Hepatocyte (in vitro differentiated cells): ENCODE measurements at regions not wholly inside any gene's neighbourhood (a gene's known extent, or its start where the extent isn't known, plus 50 kb on each side); places are given as distances from the start of the nearest gene placed in this dataset.

Experiments used
- DNase-seq: peaks from one replicate; pipeline ENCODE4 v3.0.0-alpha.2; 2016; ENCODE audit warnings: low spot score
- H2AFZ ChIP-seq: fragments of 200-600 bp; sonication (generic); 2 replicates; pipeline ENCODE4 v1.6.0; 2016; ENCODE audit warnings: antibody characterized with exemption, mild to moderate bottlenecking
- H3K27ac ChIP-seq: fragments of 200-600 bp; sonication (generic); 2 replicates; pipeline ENCODE4 v1.5.1; 2016; ENCODE audit warnings: mild to moderate bottlenecking
- H3K27me3 ChIP-seq: fragments of 200-600 bp; sonication (generic); 2 replicates; pipeline ENCODE4 v1.6.1; 2016
- H3K36me3 ChIP-seq: fragments of 200-600 bp; sonication (generic); replicated peaks from 2 replicates; pipeline ENCODE4 v1.5.1; 2016; ENCODE audit warnings: low read depth; ENCODE audit not compliant: insufficient read depth
- H3K4me1 ChIP-seq: fragments of 200-600 bp; sonication (generic); 2 replicates; pipeline ENCODE4 v1.5.1; 2016; ENCODE audit warnings: mild to moderate bottlenecking, moderate library complexity; ENCODE audit not compliant: insufficient read depth
- H3K4me2 ChIP-seq: fragments of 200-600 bp; sonication (generic); 2 replicates; pipeline ENCODE4 v1.6.0; 2016
- H3K4me3 ChIP-seq: fragments of 200-600 bp; sonication (generic); 2 replicates; pipeline ENCODE4 v1.5.1; 2016; ENCODE audit warnings: mild to moderate bottlenecking
- H3K79me2 ChIP-seq: fragments of 200-600 bp; sonication (generic); 2 replicates; pipeline ENCODE4 v1.6.0; 2017; ENCODE audit warnings: mild to moderate bottlenecking
- H3K9me2 ChIP-seq: fragments of 200-600 bp; sonication (generic); replicated peaks from 2 replicates; pipeline ENCODE4 v1.6.0; 2017; ENCODE audit warnings: mild to moderate bottlenecking; ENCODE audit not compliant: insufficient read depth
- H3K9me3 ChIP-seq: fragments of 200-600 bp; sonication (generic); 2 replicates; pipeline ENCODE4 v1.5.1; 2016; ENCODE audit warnings: low read depth, mild to moderate bottlenecking
- H4K20me1 ChIP-seq: fragments of 200-600 bp; sonication (generic); 2 replicates; pipeline ENCODE4 v1.6.0; 2016; ENCODE audit warnings: mild to moderate bottlenecking; ENCODE audit not compliant: insufficient read depth, poor library complexity, severe bottlenecking
- CTCF ChIP-seq: fragments of 200-600 bp; sonication (generic); IDR thresholded peaks from 2 replicates; pipeline ENCODE4 v1.5.1; 2016; ENCODE audit warnings: antibody characterized with exemption, mild to moderate bottlenecking; ENCODE audit not compliant: poor library complexity
- EZH2 ChIP-seq: fragments of 200-600 bp; sonication (generic); IDR thresholded peaks from 2 replicates; pipeline ENCODE4 v1.6.1; 2016; ENCODE audit warnings: antibody characterized with exemption, mild to moderate bottlenecking, borderline replicate concordance
- EZH2phosphoT487 ChIP-seq: fragments of 200-600 bp; sonication (generic); IDR thresholded peaks from one replicate; pipeline ENCODE4 v1.6.1; 2018; ENCODE audit warnings: antibody characterized with exemption, mild to moderate bottlenecking, low read depth, moderate library complexity; ENCODE audit not compliant: unreplicated experiment, severe bottlenecking
- WGBS: methylation state at CpG from one replicate; pipeline ENCODE4 v1.1.6; 2016; ENCODE audit warnings: low lambda C conversion rate; ENCODE audit errors: missing lambda C conversion rate; 5-methylcytosine and 5-hydroxymethylcytosine counted together

- H3K27me3 ChIP-seq: no peaks in the 10 kb centered on the region
- H3K9me3 ChIP-seq: no peaks in the 10 kb centered on the region
- no peak overlapping the region for H3K27ac ChIP-seq
- 78% methylated on average over 3 of the region's 3 CpGs for WGBS
- H3K36me3 ChIP-seq: no peaks in the 10 kb centered on the region
- DNase-seq: no peak
- H3K4me3 ChIP-seq: no peak overlapping the region
- H3K4me2 ChIP-seq: no peak overlapping the region
- H3K4me1 ChIP-seq: no peaks in the 10 kb centered on the region
- H2AFZ ChIP-seq: no peak overlapping the region
- H3K79me2 ChIP-seq: no peaks in the 10 kb centered on the region
- H4K20me1 ChIP-seq: no peaks in the 10 kb centered on the region
- TF ChIP-seq EZH2phosphoT487: no peak
- TF ChIP-seq CTCF: no peak
- no peak for TF ChIP-seq EZH2
- no peaks in the 10 kb centered on the region for H3K9me2 ChIP-seq
These were observed 84.8 kb upstream of the DNAJC10 start for GRCh38 chr2:182631299-182631698.

GRCh38 chr2:182634386-182634785 is 81.7 kb upstream of the DNAJC10 start:
- no peak overlapping the region for H2AFZ ChIP-seq
- no peak overlapping the region for H3K4me2 ChIP-seq
- H3K79me2 ChIP-seq: no peaks in the 10 kb centered on the region
- no peaks in the 10 kb centered on the region for H3K9me2 ChIP-seq
- DNase-seq: no peak
- no peaks in the 10 kb centered on the region for H3K27me3 ChIP-seq
- 87% methylated on average over 3 of the region's 3 CpGs for WGBS
- H3K36me3 ChIP-seq: no peaks in the 10 kb centered on the region
- H4K20me1 ChIP-seq: no peaks in the 10 kb centered on the region
- H3K9me3 ChIP-seq: no peaks in the 10 kb centered on the region
- TF ChIP-seq EZH2: no peak
- no peak for TF ChIP-seq EZH2phosphoT487
- TF ChIP-seq CTCF: no peak
- H3K4me3 ChIP-seq: no peak overlapping the region
- H3K27ac ChIP-seq: no peak overlapping the region
- no peaks in the 10 kb centered on the region for H3K4me1 ChIP-seq

- Histone ChIP-seq H3K9me3 (no peaks in the 10 kb centered on the region), H3K9me2 (no peaks in the 10 kb centered on the region), H3K4me3 (no peak overlapping the region), H3K79me2 (no peaks in the 10 kb centered on the region), H3K4me1 (no peaks in the 10 kb centered on the region), H3K4me2 (no peak overlapping the region), H3K36me3 (no peaks in the 10 kb centered on the region), H2AFZ (no peak overlapping the region), H3K27me3 (no peaks in the 10 kb centered on the region), H3K27ac (no peak overlapping the region), H4K20me1 (no peaks in the 10 kb centered on the region)
- DNase-seq: no peak
- TF ChIP-seq CTCF: no peak
- TF ChIP-seq EZH2: no peak
- no peak for TF ChIP-seq EZH2phosphoT487
- 41% methylated on average over 5 of the region's 5 CpGs for WGBS
These were observed 79.4 kb upstream of the DNAJC10 start for GRCh38 chr2:182636699-182637098.

- WGBS: 54% methylated on average over 2 of the region's 2 CpGs
- Histone ChIP-seq H3K9me3 (no peaks in the 10 kb centered on the region), H2AFZ (no peak overlapping the region), H3K27ac (no peak overlapping the region), H3K4me3 (no peak overlapping the region), H3K4me2 (no peak overlapping the region), H3K4me1 (no peaks in the 10 kb centered on the region), H3K36me3 (no peaks in the 10 kb centered on the region), H3K79me2 (no peaks in the 10 kb centered on the region), H3K27me3 (no peaks in the 10 kb centered on the region), H3K9me2 (no peaks in the 10 kb centered on the region), H4K20me1 (no peaks in the 10 kb centered on the region)
- no peak for TF ChIP-seq EZH2
- no peak for TF ChIP-seq EZH2phosphoT487
- no peak for TF ChIP-seq CTCF
- DNase-seq: no peak
These were observed 77.4 kb upstream of the DNAJC10 start for GRCh38 chr2:182638667-182639066.
